Neural progenitor cell (in vitro differentiated cells): ENCODE measurements at regions not wholly inside any gene's neighbourhood (a gene's known extent, or its start where the extent isn't known, plus 50 kb on each side); places are given as distances from the start of the nearest gene placed in this dataset.
A peak's percentile ranks its signal among the peaks of the same experiment; 100 is the strongest.

Source experiments
- DNase-seq: peaks from one replicate; pipeline ENCODE4 v3.0.0-alpha.2; 2016; ENCODE audit warnings: low spot score
- H2AFZ ChIP-seq: fragments of 200-600 bp; sonication (generic); replicated peaks from 2 replicates; pipeline ENCODE4 v1.6.1; 2016; ENCODE audit warnings: antibody characterized with exemption
- H3F3A ChIP-seq: fragments of 200-600 bp; sonication (generic); 2 replicates; pipeline ENCODE4 v1.6.1; 2016; ENCODE audit warnings: antibody characterized with exemption, low read depth
- H3K27ac ChIP-seq: fragments of 200-600 bp; sonication (generic); 2 replicates; pipeline ENCODE4 v1.5.1; 2016; ENCODE audit warnings: mild to moderate bottlenecking
- H3K27me3 ChIP-seq: fragments of 200-600 bp; sonication (generic); 2 replicates; pipeline ENCODE4 v1.6.1; 2016; ENCODE audit warnings: mild to moderate bottlenecking, moderate library complexity
- H3K36me3 ChIP-seq: fragments of 200-600 bp; sonication (generic); 2 replicates; pipeline ENCODE4 v1.5.1; 2016
- H3K4me1 ChIP-seq: fragments of 200-600 bp; sonication (generic); 2 replicates; pipeline ENCODE4 v1.6.1; 2016; ENCODE audit warnings: mixed run types
- H3K4me2 ChIP-seq: fragments of 200-600 bp; sonication (generic); 2 replicates; pipeline ENCODE4 v1.6.1; 2016
- H3K4me3 ChIP-seq: fragments of 200-600 bp; sonication (generic); 2 replicates; pipeline ENCODE4 v1.5.1; 2016
- H3K79me2 ChIP-seq: fragments of 200-600 bp; sonication (generic); 2 replicates; pipeline ENCODE4 v1.6.1; 2016; ENCODE audit warnings: low read depth
- H3K9ac ChIP-seq: fragments of 200-600 bp; sonication (generic); 2 replicates; pipeline ENCODE4 v1.6.1; 2016
- H3K9me3 ChIP-seq: fragments of 200-600 bp; sonication (generic); 2 replicates; pipeline ENCODE4 v1.5.1; 2016; ENCODE audit warnings: low read depth
- H4K20me1 ChIP-seq: fragments of 200-600 bp; sonication (generic); 2 replicates; pipeline ENCODE4 v1.6.1; 2016; ENCODE audit warnings: low read depth
- H3K27ac Mint-ChIP-seq: 3 replicates; pipeline ENCODE4 v1.8.0; 2021; ENCODE audit warnings: mixed read lengths
- H3K27me3 Mint-ChIP-seq: 2 replicates; pipeline ENCODE4 v1.8.0; 2022; ENCODE audit warnings: low read depth, mild to moderate bottlenecking, inconsistent platforms, moderate library complexity, mixed read lengths; ENCODE audit not compliant: insufficient read depth
- H3K36me3 Mint-ChIP-seq: 3 replicates; pipeline ENCODE4 v1.8.0; 2021; ENCODE audit warnings: mixed read lengths
- H3K4me1 Mint-ChIP-seq: 3 replicates; pipeline ENCODE4 v1.8.0; 2021; ENCODE audit warnings: mixed read lengths
- H3K4me3 Mint-ChIP-seq: 3 replicates; pipeline ENCODE4 v1.8.0; 2021; ENCODE audit warnings: mild to moderate bottlenecking, moderate library complexity, mixed read lengths
- H3K9me3 Mint-ChIP-seq: 3 replicates; pipeline ENCODE4 v1.8.0; 2020; ENCODE audit warnings: mixed read lengths
- EZH2 ChIP-seq: fragments of 200-600 bp; sonication (generic); IDR thresholded peaks from 2 replicates; pipeline ENCODE4 v1.6.1; 2017; ENCODE audit warnings: antibody characterized with exemption, mild to moderate bottlenecking, moderate library complexity
- EZH2phosphoT487 ChIP-seq: fragments of 200-600 bp; sonication (generic); IDR thresholded peaks from 2 replicates; pipeline ENCODE4 v1.6.1; 2017; ENCODE audit warnings: antibody characterized with exemption
- TF ChIP-seq, protein P1 (sequence below): fragments of 200-600 bp; sonication (generic); IDR thresholded peaks from 2 replicates; pipeline ENCODE4 v1.5.1; 2017; ENCODE audit warnings: antibody characterized with exemption, mild to moderate bottlenecking

DNA sequence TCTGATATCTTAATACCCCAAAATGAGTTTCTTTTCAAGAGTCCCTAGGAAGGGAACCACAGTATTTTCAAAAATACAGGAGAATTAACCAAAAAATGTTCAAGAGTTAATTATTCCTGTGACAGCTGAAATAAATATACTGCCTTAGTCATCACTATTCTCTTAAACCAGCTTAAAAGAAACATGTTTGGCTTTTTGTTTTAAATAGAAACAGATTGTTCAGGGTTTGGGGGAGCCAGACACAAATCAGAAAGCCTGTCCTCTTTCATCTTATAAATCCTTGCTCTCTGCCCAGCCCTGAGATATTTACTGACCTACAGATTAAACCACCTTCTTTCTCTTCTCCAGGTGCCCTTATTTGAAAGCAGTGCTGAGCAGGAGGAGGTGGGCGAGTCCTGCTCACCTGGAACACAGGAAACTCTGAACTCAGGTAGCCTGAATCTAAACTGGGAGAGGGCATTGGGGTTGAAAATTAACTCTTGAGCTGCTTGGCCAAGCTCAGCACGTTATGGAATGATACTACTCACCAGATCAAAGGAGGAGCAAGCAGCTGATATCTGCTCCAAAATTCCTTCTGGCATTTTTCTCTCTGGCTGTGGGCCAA lies 84.1 kb upstream of the SPRED1 start:
- H3K4me1 Mint-ChIP-seq: peaks cover 19% of the 10 kb centered on the region

GRCh38 chr15:38171973-38172372 lies 80.7 kb upstream of the SPRED1 start:
- DNase-seq: no peak
- no peak overlapping the region for H3K27ac Mint-ChIP-seq

More for the DNA sequence above, 84.1 kb upstream of the SPRED1 start:
- H2AFZ ChIP-seq: no peak overlapping the region
- H3K27me3 ChIP-seq: no peaks in the 10 kb centered on the region
- no peak overlapping the region for H3K4me3 ChIP-seq
- DNase-seq: no peak
- Mint-ChIP-seq H3K4me3 (no peak overlapping the region), H3K27me3 (peaks cover 8% of the 10 kb centered on the region), H3K27ac (no peak overlapping the region), H3K36me3 (peaks cover 2% of the 10 kb centered on the region), H3K9me3 (peaks cover 10% of the 10 kb centered on the region)
- H3K9me3 ChIP-seq: no peaks in the 10 kb centered on the region
- H4K20me1 ChIP-seq: no peaks in the 10 kb centered on the region
- no peak for TF ChIP-seq EZH2phosphoT487
- TF ChIP-seq, protein P1, sequence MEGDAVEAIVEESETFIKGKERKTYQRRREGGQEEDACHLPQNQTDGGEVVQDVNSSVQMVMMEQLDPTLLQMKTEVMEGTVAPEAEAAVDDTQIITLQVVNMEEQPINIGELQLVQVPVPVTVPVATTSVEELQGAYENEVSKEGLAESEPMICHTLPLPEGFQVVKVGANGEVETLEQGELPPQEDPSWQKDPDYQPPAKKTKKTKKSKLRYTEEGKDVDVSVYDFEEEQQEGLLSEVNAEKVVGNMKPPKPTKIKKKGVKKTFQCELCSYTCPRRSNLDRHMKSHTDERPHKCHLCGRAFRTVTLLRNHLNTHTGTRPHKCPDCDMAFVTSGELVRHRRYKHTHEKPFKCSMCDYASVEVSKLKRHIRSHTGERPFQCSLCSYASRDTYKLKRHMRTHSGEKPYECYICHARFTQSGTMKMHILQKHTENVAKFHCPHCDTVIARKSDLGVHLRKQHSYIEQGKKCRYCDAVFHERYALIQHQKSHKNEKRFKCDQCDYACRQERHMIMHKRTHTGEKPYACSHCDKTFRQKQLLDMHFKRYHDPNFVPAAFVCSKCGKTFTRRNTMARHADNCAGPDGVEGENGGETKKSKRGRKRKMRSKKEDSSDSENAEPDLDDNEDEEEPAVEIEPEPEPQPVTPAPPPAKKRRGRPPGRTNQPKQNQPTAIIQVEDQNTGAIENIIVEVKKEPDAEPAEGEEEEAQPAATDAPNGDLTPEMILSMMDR: no peak
- no peak for TF ChIP-seq EZH2
- no peak overlapping the region for H3K9ac ChIP-seq
- H3K27ac ChIP-seq: no peak overlapping the region
- H3K4me2 ChIP-seq: no peak overlapping the region
- H3F3A ChIP-seq: peaks cover 13% of the 10 kb centered on the region
- no peaks in the 10 kb centered on the region for H3K36me3 ChIP-seq
- no peaks in the 10 kb centered on the region for H3K79me2 ChIP-seq
- H3K4me1 ChIP-seq: peaks cover 16% of the 10 kb centered on the region

GRCh38 chr15:38174691-38175090 lies 77.9 kb upstream of the SPRED1 start:
- peak overlapping the region; percentile 16 for H3K4me2 ChIP-seq
- H3K4me3 ChIP-seq: no peak overlapping the region
- H3K9ac ChIP-seq: no peak overlapping the region
- TF ChIP-seq EZH2phosphoT487: no peak
- TF ChIP-seq EZH2: no peak
- TF ChIP-seq, protein P1: no peak
- no peaks in the 10 kb centered on the region for H3F3A ChIP-seq
- Mint-ChIP-seq H3K36me3 (peaks cover 3% of the 10 kb centered on the region), H3K4me1 (peaks cover 26% of the 10 kb centered on the region), H3K4me3 (no peak overlapping the region), H3K27ac (no peak overlapping the region), H3K27me3 (peaks cover 5% of the 10 kb centered on the region), H3K9me3 (peaks cover 6% of the 10 kb centered on the region)
- H3K4me1 ChIP-seq: peaks cover 14% of the 10 kb centered on the region
- no peaks in the 10 kb centered on the region for H3K9me3 ChIP-seq
- no peaks in the 10 kb centered on the region for H3K36me3 ChIP-seq
- H4K20me1 ChIP-seq: no peaks in the 10 kb centered on the region
- no peak overlapping the region for H3K27ac ChIP-seq
- H3K79me2 ChIP-seq: no peaks in the 10 kb centered on the region
- H2AFZ ChIP-seq: no peak overlapping the region
- no peak for DNase-seq
- no peaks in the 10 kb centered on the region for H3K27me3 ChIP-seq

More at GRCh38 chr15:38171973-38172372, 80.7 kb upstream of the SPRED1 start:
- Histone ChIP-seq H3K4me3 (no peak overlapping the region), H3K27me3 (no peaks in the 10 kb centered on the region), H3K4me1 (peaks cover 14% of the 10 kb centered on the region), H3F3A (no peaks in the 10 kb centered on the region), H4K20me1 (no peaks in the 10 kb centered on the region), H3K36me3 (no peaks in the 10 kb centered on the region), H3K9ac (no peak overlapping the region), H2AFZ (no peak overlapping the region), H3K9me3 (no peaks in the 10 kb centered on the region), H3K79me2 (no peaks in the 10 kb centered on the region), H3K4me2 (no peak overlapping the region), H3K27ac (no peak overlapping the region)
- H3K36me3 Mint-ChIP-seq: peaks cover 3% of the 10 kb centered on the region
- peaks cover 6% of the 10 kb centered on the region for H3K27me3 Mint-ChIP-seq
- H3K4me1 Mint-ChIP-seq: peaks cover 24% of the 10 kb centered on the region
- TF ChIP-seq EZH2phosphoT487 (no peak), EZH2 (no peak)
- TF ChIP-seq, protein P1: no peak
- peaks cover 6% of the 10 kb centered on the region for H3K9me3 Mint-ChIP-seq
- no peak overlapping the region for H3K4me3 Mint-ChIP-seq
